Esophagus muscularis mucosa (tissue), 4 donors: ENCODE measurements at regions not wholly inside any gene's neighbourhood (a gene's known extent, or its start where the extent isn't known, plus 50 kb on each side); places are given as distances from the start of the nearest gene placed in this dataset.

Experiments
- DNase-seq: peaks from one replicate; pipeline ENCODE4 v3.0.0-alpha.2; 2017; ENCODE audit errors: extremely low spot score
- H3K27ac ChIP-seq, 4 donors: fragments of 200-600 bp; sonication (generic); replicated peaks in 1 of 4; 1 replicate in 3 of 4; 2 replicates in 1 of 4; pipeline ENCODE4 v1.5.1; 2016 to 2019; ENCODE audit warnings: mild to moderate bottlenecking in 1 of 4
- H3K27me3 ChIP-seq, 4 donors: fragments of 200-600 bp; sonication (generic); one replicate each; pipeline versions ENCODE4 v1.5.1 to v1.6.0; 2016 to 2019
- H3K36me3 ChIP-seq, 4 donors: fragments of 200-600 bp; sonication (generic); one replicate each; pipeline ENCODE4 v1.5.1; 2016 to 2019
- H3K4me1 ChIP-seq, 4 donors: fragments of 200-600 bp; sonication (generic); one replicate each; pipeline ENCODE4 v1.5.1; 2016 to 2019
- H3K4me3 ChIP-seq, 4 donors: fragments of 200-600 bp; sonication (generic); 1 replicate in 2 of 4; 2 replicates in 2 of 4; pipeline ENCODE4 v1.5.1; 2016 to 2019; ENCODE audit warnings: mild to moderate bottlenecking in 4 of 4, moderate library complexity in 1 of 4
- H3K9me3 ChIP-seq, 4 donors: fragments of 200-600 bp; sonication (generic); 1 replicate in 3 of 4; 2 replicates in 1 of 4; pipeline ENCODE4 v1.5.1; 2016 to 2019
- EP300 ChIP-seq: sonication (generic); formaldehyde crosslinking; IDR thresholded peaks from one replicate; pipeline ENCODE4 v1.6.1; 2017; ENCODE audit warnings: antibody characterized with exemption
- POLR2A ChIP-seq: fragments of 450-650 bp; IDR thresholded peaks from one replicate; pipeline ENCODE4 v1.6.1; 2017; ENCODE audit warnings: antibody characterized with exemption, moderate library complexity, mild to moderate bottlenecking, low read depth
- POLR2AphosphoS5 ChIP-seq, 2 donors: sonication (generic); formaldehyde crosslinking; IDR thresholded peaks; one replicate each; pipeline ENCODE4 v1.6.1; 2017; ENCODE audit warnings: antibody characterized with exemption in 2 of 2
- WGBS: methylation state at CpG from one replicate; pipeline ENCODE4 v1.1.5; 2018; 5-methylcytosine and 5-hydroxymethylcytosine counted together
- intact Hi-C: fragments of 100-400 bp; cut with DNase I; formaldehyde crosslinking; loops from one replicate; pipeline ENCODE4 v1.15.1; 2023
- TF ChIP-seq, protein P1 (sequence below), 3 experiments: fragments of 200-600 bp in 2 of 3; fragments of 450-650 bp in 1 of 3; sonication (generic) in 2 of 3; IDR thresholded peaks; one replicate each; pipeline ENCODE4 v1.5.1; 2017 to 2019; ENCODE audit warnings: antibody characterized with exemption in 3 of 3, mild to moderate bottlenecking in 2 of 3, moderate library complexity in 1 of 3

DNA sequence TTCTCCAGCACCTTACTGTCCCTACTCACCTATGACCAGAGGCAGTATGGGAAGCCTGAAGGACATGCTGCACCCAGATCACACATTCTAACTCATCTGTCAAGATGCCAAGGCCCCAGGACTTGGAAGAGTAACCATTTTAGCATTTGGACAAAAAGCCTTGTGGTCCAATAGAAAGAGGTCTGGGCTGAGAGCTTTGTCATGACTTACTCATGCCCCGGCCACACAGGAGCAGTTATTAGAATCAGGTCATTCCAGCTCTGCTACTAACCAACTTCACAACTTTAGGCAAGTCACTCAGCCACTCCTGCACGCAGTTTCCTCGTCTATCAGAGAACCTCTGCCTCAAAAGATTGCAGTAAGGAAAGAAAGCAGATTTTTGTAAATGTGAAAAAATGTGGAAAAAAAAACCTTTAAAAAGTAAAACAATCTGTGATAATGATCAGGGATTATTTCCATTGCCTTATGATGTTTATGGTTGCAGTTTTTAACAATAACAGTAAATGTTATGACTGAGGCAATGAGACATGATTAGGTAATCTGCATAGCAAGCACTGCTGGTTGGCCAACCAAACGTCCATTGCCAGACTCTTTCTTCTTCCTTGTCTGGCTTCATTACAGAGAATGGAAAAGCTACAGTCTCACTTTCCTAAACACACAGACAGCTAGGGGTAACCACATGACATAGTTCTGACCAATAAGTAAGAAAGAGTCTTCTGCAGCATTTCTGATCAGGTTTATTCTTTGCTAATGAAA is 255.4 kb upstream of the CHAC2 start:
- DNase-seq = no peak
- WGBS = 77% methylated on average over 4 of the region's 4 CpGs
- intact Hi-C loops = no loop called here
- TF ChIP-seq EP300 (no peak), POLR2AphosphoS5 (IDR thresholded peaks at IDR 0.05) (no peak), POLR2A (no peak)
- TF ChIP-seq, protein P1, sequence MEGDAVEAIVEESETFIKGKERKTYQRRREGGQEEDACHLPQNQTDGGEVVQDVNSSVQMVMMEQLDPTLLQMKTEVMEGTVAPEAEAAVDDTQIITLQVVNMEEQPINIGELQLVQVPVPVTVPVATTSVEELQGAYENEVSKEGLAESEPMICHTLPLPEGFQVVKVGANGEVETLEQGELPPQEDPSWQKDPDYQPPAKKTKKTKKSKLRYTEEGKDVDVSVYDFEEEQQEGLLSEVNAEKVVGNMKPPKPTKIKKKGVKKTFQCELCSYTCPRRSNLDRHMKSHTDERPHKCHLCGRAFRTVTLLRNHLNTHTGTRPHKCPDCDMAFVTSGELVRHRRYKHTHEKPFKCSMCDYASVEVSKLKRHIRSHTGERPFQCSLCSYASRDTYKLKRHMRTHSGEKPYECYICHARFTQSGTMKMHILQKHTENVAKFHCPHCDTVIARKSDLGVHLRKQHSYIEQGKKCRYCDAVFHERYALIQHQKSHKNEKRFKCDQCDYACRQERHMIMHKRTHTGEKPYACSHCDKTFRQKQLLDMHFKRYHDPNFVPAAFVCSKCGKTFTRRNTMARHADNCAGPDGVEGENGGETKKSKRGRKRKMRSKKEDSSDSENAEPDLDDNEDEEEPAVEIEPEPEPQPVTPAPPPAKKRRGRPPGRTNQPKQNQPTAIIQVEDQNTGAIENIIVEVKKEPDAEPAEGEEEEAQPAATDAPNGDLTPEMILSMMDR (IDR thresholded peaks at IDR 0.05) = no peak
- no peaks in the 10 kb centered on the region for H3K4me1 ChIP-seq
- no peaks in the 10 kb centered on the region for H3K36me3 ChIP-seq
- H3K9me3 ChIP-seq = no peaks in the 10 kb centered on the region
- no peak overlapping the region for H3K27ac ChIP-seq
- no peaks in the 10 kb centered on the region for H3K27me3 ChIP-seq
- no peak overlapping the region for H3K4me3 ChIP-seq

DNA sequence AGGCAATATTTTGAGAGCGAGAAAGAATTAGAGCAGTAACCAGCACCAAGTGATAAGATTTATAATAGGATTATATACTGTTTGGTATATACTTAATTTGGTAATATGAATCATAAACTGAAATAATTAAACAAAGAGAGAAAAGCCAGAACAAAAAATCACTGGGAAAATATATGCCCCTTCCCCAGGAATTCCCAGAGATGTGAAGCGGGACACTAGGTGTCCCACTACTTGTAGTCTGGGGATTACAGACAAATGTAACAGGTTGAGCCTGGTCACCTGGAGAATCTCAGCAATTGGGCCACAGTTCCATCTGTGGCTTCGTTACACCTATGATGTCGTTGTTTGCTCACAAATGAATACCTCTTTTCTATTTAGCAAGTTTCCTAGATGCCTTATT is 256.1 kb upstream of the CHAC2 start:
- intact Hi-C loops = no loop called here
- Histone ChIP-seq H3K4me3 (no peak overlapping the region), H3K9me3 (no peaks in the 10 kb centered on the region), H3K4me1 (no peaks in the 10 kb centered on the region), H3K27me3 (no peaks in the 10 kb centered on the region), H3K27ac (no peak overlapping the region), H3K36me3 (no peaks in the 10 kb centered on the region)
- no peak for DNase-seq
- 97% methylated on average over 4 of the region's 4 CpGs for WGBS
- TF ChIP-seq, protein P1 (IDR thresholded peaks at IDR 0.05) = no peak
- TF ChIP-seq POLR2AphosphoS5 (IDR thresholded peaks at IDR 0.05) (no peak), EP300 (no peak), POLR2A (no peak)

DNA sequence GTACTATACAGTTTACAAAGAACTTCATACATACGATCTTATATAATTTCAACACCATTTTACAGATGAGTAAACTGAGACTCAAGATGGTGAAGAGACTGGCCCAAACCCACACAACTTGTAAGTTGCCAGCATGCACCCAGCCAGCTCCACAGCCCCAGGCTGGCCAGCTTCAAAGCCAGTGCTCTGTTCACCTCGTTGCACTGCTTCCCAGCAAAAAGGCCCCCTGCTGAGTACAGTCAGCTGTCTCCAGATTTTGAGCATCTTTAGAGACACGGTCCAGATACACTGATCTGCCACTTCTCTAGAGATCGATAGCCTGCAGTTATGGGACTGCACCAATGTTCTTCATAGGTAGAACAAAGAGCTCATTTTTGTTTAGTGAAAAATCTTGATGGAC is 257.2 kb upstream of the CHAC2 start:
- 64% methylated on average over 4 of the region's 4 CpGs for WGBS

DNA sequence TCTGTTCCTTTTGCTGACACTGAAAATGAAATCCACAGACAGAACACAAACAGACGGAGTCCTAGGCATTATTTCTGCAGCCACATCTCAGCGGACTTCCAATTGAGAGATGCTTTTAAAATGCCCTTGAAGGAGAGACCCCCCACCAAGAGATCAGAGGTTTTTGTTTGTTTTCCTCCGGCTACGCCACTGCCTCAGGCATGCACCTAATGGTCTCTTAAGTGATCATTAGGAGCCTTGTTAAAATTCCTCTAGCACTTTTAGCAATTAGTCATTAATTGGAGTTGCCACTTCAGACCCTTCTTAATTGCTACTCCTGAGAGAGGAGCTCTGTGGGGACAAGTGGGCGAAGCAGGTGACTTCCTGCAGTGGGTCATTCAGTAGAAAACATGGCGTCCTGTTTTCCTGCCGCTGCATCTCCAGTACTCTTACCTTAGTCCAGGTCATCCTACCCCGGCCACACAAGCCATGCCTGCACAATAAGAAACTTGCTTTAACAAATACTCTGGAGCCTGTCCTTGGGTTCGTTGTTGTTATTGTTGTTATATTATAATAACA is 257.7 kb upstream of the CHAC2 start:
- H3K27me3 ChIP-seq = no peaks in the 10 kb centered on the region
- no peak overlapping the region for H3K4me3 ChIP-seq
- H3K4me1 ChIP-seq = no peaks in the 10 kb centered on the region
- 93% methylated on average over 9 of the region's 9 CpGs for WGBS
- no peaks in the 10 kb centered on the region for H3K36me3 ChIP-seq
- intact Hi-C loops = no loop called here
- H3K9me3 ChIP-seq = no peaks in the 10 kb centered on the region
- DNase-seq = no peak
- TF ChIP-seq EP300 (no peak), POLR2A (no peak), POLR2AphosphoS5 (IDR thresholded peaks at IDR 0.05) (no peak)
- TF ChIP-seq, protein P1 (IDR thresholded peaks at IDR 0.05) = no peak
- no peak overlapping the region for H3K27ac ChIP-seq

More for the DNA sequence above, 257.2 kb upstream of the CHAC2 start:
- H3K4me1 ChIP-seq = no peaks in the 10 kb centered on the region
- H3K9me3 ChIP-seq = no peaks in the 10 kb centered on the region
- no peak for DNase-seq
- no peak overlapping the region for H3K27ac ChIP-seq
- no peak overlapping the region for H3K4me3 ChIP-seq
- H3K27me3 ChIP-seq = no peaks in the 10 kb centered on the region
- intact Hi-C loops = no loop called here
- H3K36me3 ChIP-seq = no peaks in the 10 kb centered on the region
- TF ChIP-seq POLR2A (no peak), EP300 (no peak), POLR2AphosphoS5 (IDR thresholded peaks at IDR 0.05) (no peak)
- TF ChIP-seq, protein P1 (IDR thresholded peaks at IDR 0.05) = no peak
